H1 (cell line): ENCODE measurements at regions not wholly inside any gene's neighbourhood (a gene's known extent, or its start where the extent isn't known, plus 50 kb on each side); places are given as distances from the start of the nearest gene placed in this dataset.

Source experiments
- CTCF ChIA-PET: fragments of 300-600 bp; sonication (Branson Sonifier 250); formaldehyde crosslinking; loops from one replicate; lab custom pipeline; 2021; ENCODE audit not compliant: partially characterized antibody; lab: Charles Lee
- POLR2A ChIA-PET: fragments of 300-600 bp; sonication (Branson Sonifier 250); formaldehyde crosslinking; loops from one replicate; lab custom pipeline; 2021; ENCODE audit warnings: inconsistent platforms; ENCODE audit not compliant: partially characterized antibody; lab: Charles Lee
- DNase-seq, 2 experiments: peaks; one replicate each; pipeline versions ENCODE4 v3.0.0 to v3.0.0-alpha.2; 2010 to 2022; ENCODE audit warnings: low spot score in 2 of 2, low read depth in 1 of 2, mixed read lengths in 1 of 2
- FAIRE-seq: peaks from 2 replicates; lab custom pipeline; 2011; peaks lifted over from hg19 to GRCh38; lab: Jason Lieb, UNC
- H2AFZ ChIP-seq: 2 replicates; pipeline ENCODE4 v1.8.1; 2012; ENCODE audit warnings: low read length, inconsistent platforms
- H2AK5ac ChIP-seq: 2 replicates; pipeline ENCODE4 v1.6.1; 2013; ENCODE audit warnings: low read depth, low read length
- H2BK120ac ChIP-seq: replicated peaks from 2 replicates; pipeline ENCODE3; 2013; ENCODE audit warnings: low read depth, low read length, inconsistent platforms
- H2BK12ac ChIP-seq: 2 replicates; pipeline ENCODE4 v1.6.1; 2013; ENCODE audit warnings: low read depth, low read length
- H2BK15ac ChIP-seq: 2 replicates; pipeline ENCODE4 v1.6.1; 2013; ENCODE audit warnings: low read length
- H2BK20ac ChIP-seq: 2 replicates; pipeline ENCODE4 v1.6.1; 2013; ENCODE audit warnings: low read length
- H2BK5ac ChIP-seq: 2 replicates; pipeline ENCODE4 v1.6.1; 2013; ENCODE audit warnings: low read depth, low read length
- H3K14ac ChIP-seq: 2 replicates; pipeline ENCODE4 v1.6.1; 2013; ENCODE audit warnings: inconsistent platforms; ENCODE audit not compliant: insufficient read length
- H3K18ac ChIP-seq: 2 replicates; pipeline ENCODE4 v1.6.1; 2013; ENCODE audit warnings: low read length; ENCODE audit errors: extremely low read depth
- H3K23ac ChIP-seq: 2 replicates; pipeline ENCODE4 v1.6.1; 2013; ENCODE audit warnings: inconsistent platforms; ENCODE audit not compliant: insufficient read length
- H3K23me2 ChIP-seq: 2 replicates; pipeline ENCODE4 v1.6.1; 2013; ENCODE audit warnings: low read depth, low read length
- H3K27ac ChIP-seq: 2 replicates; pipeline ENCODE4 v1.6.1; 2011; ENCODE audit warnings: low read depth, low read length, inconsistent platforms
- H3K27me3 ChIP-seq, 4 experiments: replicated peaks in 1 of 4; 1 replicate in 1 of 4; 2 replicates in 3 of 4; pipeline versions ENCODE4 v1.6.1 to v1.8.1; 2011 to 2013; ENCODE audit warnings: low read length in 3 of 4, mild to moderate bottlenecking in 3 of 4, inconsistent platforms in 2 of 4, mixed read lengths in 2 of 4, moderate library complexity in 1 of 4; ENCODE audit not compliant: control insufficient read depth in 3 of 4, insufficient read depth in 3 of 4; ENCODE audit errors: extremely low read depth in 1 of 4
- H3K36me3 ChIP-seq, 4 experiments: 2 replicates each; pipeline versions ENCODE4 v1.6.1 to v1.8.1; 2011 to 2013; ENCODE audit warnings: mild to moderate bottlenecking in 4 of 4, low read length in 3 of 4, moderate library complexity in 2 of 4, control low read depth in 1 of 4, inconsistent platforms in 1 of 4; ENCODE audit not compliant: insufficient read depth in 4 of 4, control insufficient read depth in 2 of 4
- H3K4ac ChIP-seq: replicated peaks from 2 replicates; pipeline ENCODE3; 2013; ENCODE audit warnings: low read length, low read depth, mixed read lengths, inconsistent platforms; ENCODE audit not compliant: insufficient read length
- H3K4me1 ChIP-seq, 4 experiments: replicated peaks in 1 of 4; 1 replicate in 1 of 4; 2 replicates in 3 of 4; pipeline versions ENCODE4 v1.6.1 to v1.8.1; 2011 to 2013; ENCODE audit warnings: low read length in 3 of 4, inconsistent platforms in 2 of 4, mixed read lengths in 1 of 4; ENCODE audit not compliant: insufficient read depth in 4 of 4, control insufficient read depth in 3 of 4
- H3K4me2 ChIP-seq, 2 experiments: 2 replicates each; pipeline versions ENCODE4 v1.6.1 to v1.8.1; 2011 to 2013; ENCODE audit warnings: low read depth in 2 of 2, low read length in 2 of 2, control low read depth in 1 of 2, inconsistent platforms in 1 of 2, mild to moderate bottlenecking in 1 of 2; ENCODE audit not compliant: insufficient read depth in 1 of 2
- H3K4me3 ChIP-seq, 4 experiments: fragments of 200-600, 300-600 bp in 1 of 4; sonication (generic), shearing (Covaris generic), sonication (Bioruptor Twin) in 1 of 4; 2 replicates each; pipeline versions ENCODE4 v1.5.1 to v1.8.1; 2011 to 2016; ENCODE audit warnings: low read length in 4 of 4, low read depth in 3 of 4, control low read depth in 2 of 4, inconsistent platforms in 2 of 4, mild to moderate bottlenecking in 2 of 4, mixed read lengths in 1 of 4, moderate library complexity in 1 of 4; ENCODE audit not compliant: insufficient read depth in 2 of 4; ENCODE audit errors: extremely low read depth in 1 of 4
- H3K56ac ChIP-seq: replicated peaks from 2 replicates; pipeline ENCODE3; 2013; ENCODE audit warnings: low read depth, mild to moderate bottlenecking, mixed read lengths, low read length, inconsistent platforms; ENCODE audit not compliant: insufficient read length
- H3K79me1 ChIP-seq: 2 replicates; pipeline ENCODE4 v1.6.1; 2013; ENCODE audit warnings: low read depth, low read length, control low read depth
- H3K79me2 ChIP-seq, 2 experiments: 2 replicates each; pipeline versions ENCODE4 v1.6.1 to v1.8.1; 2012 to 2013; ENCODE audit warnings: low read length in 2 of 2, mild to moderate bottlenecking in 2 of 2, inconsistent platforms in 1 of 2; ENCODE audit not compliant: insufficient read depth in 2 of 2, control insufficient read depth in 1 of 2
- H3K9ac ChIP-seq, 4 experiments: replicated peaks in 1 of 4; 1 replicate in 1 of 4; 2 replicates in 3 of 4; pipeline versions ENCODE4 v1.6.1 to v1.8.1; 2011 to 2013; ENCODE audit warnings: low read depth in 3 of 4, low read length in 3 of 4, control low read depth in 2 of 4, mild to moderate bottlenecking in 2 of 4, moderate library complexity in 2 of 4, inconsistent platforms in 1 of 4; ENCODE audit errors: extremely low read depth in 1 of 4
- H3K9me3 ChIP-seq, 2 experiments: 2 replicates each; pipeline versions ENCODE4 v1.6.1 to v1.8.1; 2012 to 2013; ENCODE audit warnings: mild to moderate bottlenecking in 2 of 2, moderate library complexity in 2 of 2, control low read depth in 1 of 2, inconsistent platforms in 1 of 2, low read depth in 1 of 2, low read length in 1 of 2, mixed read lengths in 1 of 2; ENCODE audit not compliant: insufficient read depth in 2 of 2
- H4K20me1 ChIP-seq, 2 experiments: replicated peaks in 1 of 2; 2 replicates each; pipeline versions ENCODE3 to v1.8.1; 2011 to 2013; ENCODE audit warnings: inconsistent platforms in 2 of 2, low read length in 2 of 2, mild to moderate bottlenecking in 1 of 2; ENCODE audit not compliant: insufficient read depth in 2 of 2, control insufficient read depth in 1 of 2
- H4K5ac ChIP-seq: 2 replicates; pipeline ENCODE4 v1.6.1; 2013; ENCODE audit warnings: low read length, low read depth, mixed read lengths, inconsistent platforms; ENCODE audit not compliant: insufficient read length
- H4K8ac ChIP-seq: 2 replicates; pipeline ENCODE4 v1.8.0; 2013; ENCODE audit warnings: mild to moderate bottlenecking, moderate library complexity, low read length, inconsistent platforms; ENCODE audit not compliant: insufficient read depth; ENCODE audit errors: extremely low read depth
- H4K91ac ChIP-seq: replicated peaks from 2 replicates; pipeline ENCODE3; 2013; ENCODE audit warnings: low read length, mixed read lengths, inconsistent platforms; ENCODE audit not compliant: insufficient read length
- CBX5 ChIP-seq: fragments of 300-800, 300-1000 bp; sonication (generic); IDR thresholded peaks from 2 replicates; pipeline ENCODE4 v1.7.1; 2016; ENCODE audit warnings: antibody characterized with exemption, low read length, low read depth
- CBX8 ChIP-seq: fragments of 300-800, 300-1000 bp; sonication (generic); IDR thresholded peaks from 2 replicates; pipeline ENCODE4 v1.7.1; 2016; ENCODE audit warnings: low read depth, low read length, borderline replicate concordance
- CHD2 ChIP-seq: IDR thresholded peaks from 2 replicates; pipeline ENCODE4 v1.6.1; 2012; ENCODE audit warnings: low read length, improper control_type of control experiment
- EZH2 ChIP-seq: fragments of 200-600 bp; sonication (generic); IDR thresholded peaks from 2 replicates; pipeline ENCODE4 v1.7.1; 2012; ENCODE audit warnings: low read depth, mild to moderate bottlenecking, moderate library complexity, low read length, inconsistent platforms; ENCODE audit not compliant: severe bottlenecking
- POU5F1 ChIP-seq: IDR thresholded peaks from 2 replicates; pipeline ENCODE4 v1.6.1; 2011; ENCODE audit warnings: low read depth, mild to moderate bottlenecking, low read length, moderate library complexity
- RXRA ChIP-seq: IDR thresholded peaks from 2 replicates; pipeline ENCODE4 v1.6.1; 2011; ENCODE audit warnings: low read depth, mild to moderate bottlenecking, low read length, moderate library complexity; ENCODE audit not compliant: insufficient read depth
- SIRT6 ChIP-seq: IDR thresholded peaks from one replicate; pipeline ENCODE4 v1.7.1; 2012; ENCODE audit warnings: low read length, inconsistent platforms
- SP1 ChIP-seq: IDR thresholded peaks from 2 replicates; pipeline ENCODE4 v1.6.1; 2011; ENCODE audit warnings: low read depth, low read length
- SUZ12 ChIP-seq: fragments of 200-600 bp; sonication (generic); IDR thresholded peaks from 2 replicates; pipeline ENCODE4 v1.6.1; 2012; ENCODE audit warnings: mild to moderate bottlenecking, inconsistent platforms, low read length, moderate library complexity, mixed read lengths
- TAF7 ChIP-seq: optimal IDR thresholded peaks from 2 replicates; pipeline ENCODE3; 2011; ENCODE audit warnings: low read depth, mild to moderate bottlenecking, inconsistent platforms, low read length, moderate library complexity, borderline replicate concordance
- WGBS, 2 experiments: shearing (Covaris generic) in 1 of 2; methylation state at CpG; one replicate each; pipeline versions ENCODE4 v1.1.6 to v1.1.7; 2013 to 2015; ENCODE audit warnings: low lambda C conversion rate in 2 of 2, mixed read lengths in 2 of 2, inconsistent platforms in 1 of 2, low coverage in 1 of 2, missing lambda C conversion rate in 1 of 2; ENCODE audit not compliant: insufficient replicate concordance in 2 of 2, insufficient coverage in 1 of 2, insufficient read length in 1 of 2; ENCODE audit errors: extremely low coverage in 1 of 2, missing lambda C conversion rate in 1 of 2; 5-methylcytosine and 5-hydroxymethylcytosine counted together

DNA sequence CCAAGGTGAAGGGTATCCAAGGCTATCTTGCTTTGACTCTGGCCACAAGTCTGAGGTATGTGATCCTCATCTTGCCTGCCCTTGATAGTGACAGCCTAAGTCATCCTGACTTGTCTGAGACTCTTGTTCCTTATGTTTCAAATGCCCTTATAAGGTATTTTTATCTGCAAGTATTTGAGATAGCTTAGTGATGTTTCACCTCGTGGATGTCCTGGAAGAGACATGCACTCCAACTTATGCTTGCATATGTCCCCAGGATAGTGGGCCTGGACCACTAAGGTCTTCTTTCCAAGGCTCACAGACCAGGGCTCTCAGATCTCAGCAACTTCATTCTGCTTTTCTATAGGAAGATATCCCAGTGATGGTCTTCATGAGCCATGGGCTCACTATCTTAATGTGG is 120.5 kb upstream of the WDR1 start:
- FAIRE-seq: no peak
- no peak overlapping the region for H2BK15ac ChIP-seq
- CTCF ChIA-PET: interaction anchor here (1.1 to 1.5 kb wide), 4 partner anchors 12 to 306 kb away, joined by 3 to 5 read pairs (median 4); no protein-coding TSS in a partner anchor

More for the DNA sequence above, 120.5 kb upstream of the WDR1 start:
- Histone ChIP-seq H2AK5ac (no peak overlapping the region), H3K18ac (no peak overlapping the region), H2AFZ (no peak overlapping the region), H3K36me3 (no peaks in the 10 kb centered on the region), H3K27ac (no peak overlapping the region), H3K56ac (no peak overlapping the region), H3K23ac (no peak overlapping the region), H2BK20ac (no peak overlapping the region), H2BK120ac (no peak overlapping the region), H4K91ac (no peak overlapping the region), H3K4me1 (no peaks in the 10 kb centered on the region), H4K8ac (no peak overlapping the region), H3K4me2 (no peak overlapping the region), H3K14ac (no peak overlapping the region), H3K4ac (no peak overlapping the region), H3K27me3 (peaks cover 0 to 2% (median 0%) of the 10 kb centered on the region in 4 experiments; a peak in 1 of 7 replicates), H3K79me1 (no peaks in the 10 kb centered on the region), H3K9me3 (no peaks in the 10 kb centered on the region), H3K9ac (no peak overlapping the region), H4K5ac (no peak overlapping the region), H2BK5ac (no peak overlapping the region), H3K4me3 (no peak overlapping the region), H4K20me1 (no peaks in the 10 kb centered on the region), H3K79me2 (no peaks in the 10 kb centered on the region), H3K23me2 (no peaks in the 10 kb centered on the region), H2BK12ac (no peak overlapping the region)
- POLR2A ChIA-PET: no interaction called here
- TF ChIP-seq CBX8 (no peak), POU5F1 (no peak), EZH2 (no peak), CBX5 (no peak), CHD2 (no peak), TAF7 (no peak), SP1 (no peak), SUZ12 (no peak), SIRT6 (no peak), RXRA (no peak)
- no peak for DNase-seq
- 82% methylated on average over 1 of the region's 1 CpG; no CpG with 5 or more reads in 1 of the 2 experiments for WGBS, 2 experiments
